NT2/D1 (cell line): ENCODE measurements at regions not wholly inside any gene's neighbourhood (a gene's known extent, or its start where the extent isn't known, plus 50 kb on each side); places are given as distances from the start of the nearest gene placed in this dataset.

ENCODE experiments used
- DNase-seq: peaks from one replicate; pipeline ENCODE4 v3.0.0-alpha.2; 2011; ENCODE audit warnings: low read depth, low spot score
- H3K27me3 ChIP-seq: 2 replicates; pipeline ENCODE4 v1.6.0; 2011; ENCODE audit warnings: mild to moderate bottlenecking; ENCODE audit not compliant: insufficient read length, insufficient read depth
- H3K36me3 ChIP-seq: 2 replicates; pipeline ENCODE4 v1.6.1; 2011; ENCODE audit warnings: mild to moderate bottlenecking, low read length, mixed read lengths; ENCODE audit not compliant: insufficient read depth, insufficient read length
- H3K4me1 ChIP-seq: 2 replicates; pipeline ENCODE4 v1.5.1; 2011; ENCODE audit not compliant: insufficient read depth, insufficient read length
- H3K4me3 ChIP-seq: 2 replicates; pipeline ENCODE4 v1.5.1; 2011; ENCODE audit warnings: low read depth; ENCODE audit not compliant: insufficient read length
- H3K9ac ChIP-seq: 2 replicates; pipeline ENCODE4 v1.6.0; 2011; ENCODE audit warnings: low read depth; ENCODE audit not compliant: insufficient read length
- H3K9me3 ChIP-seq: 2 replicates; pipeline ENCODE4 v1.5.1; 2011; ENCODE audit warnings: mild to moderate bottlenecking, low read length; ENCODE audit not compliant: insufficient read depth
- SUZ12 ChIP-seq: IDR thresholded peaks from 2 replicates; pipeline ENCODE4 v1.6.1; 2011; ENCODE audit not compliant: insufficient read length, insufficient read depth; ENCODE audit errors: extremely low read depth
- YY1 ChIP-seq: IDR thresholded peaks from 2 replicates; pipeline ENCODE4 v1.6.1; 2011; ENCODE audit not compliant: insufficient read length, insufficient read depth
- ZNF274 ChIP-seq: IDR thresholded peaks from 2 replicates; pipeline ENCODE4 v1.6.1; 2011; ENCODE audit warnings: mild to moderate bottlenecking, low read depth, low read length

GRCh38 chr10:128859738-128860386 lies 607.2 kb upstream of the MGMT start:
- Histone ChIP-seq H3K36me3 (no peaks in the 10 kb centered on the region), H3K9ac (no peak overlapping the region), H3K4me1 (peaks cover 2% of the 10 kb centered on the region), H3K4me3 (no peak overlapping the region), H3K27me3 (no peaks in the 10 kb centered on the region), H3K9me3 (no peaks in the 10 kb centered on the region; the same call in 1 of the 2 replicates)
- DNase-seq = peak; percentile 13
- no peak for TF ChIP-seq ZNF274
- TF ChIP-seq SUZ12 = no peak
- no peak for TF ChIP-seq YY1

GRCh38 chr10:128860574-128860973 lies 606.5 kb upstream of the MGMT start:
- Histone ChIP-seq H3K9me3 (no peaks in the 10 kb centered on the region; the same call in 1 of the 2 replicates), H3K4me1 (peaks cover 2% of the 10 kb centered on the region), H3K9ac (no peak overlapping the region), H3K36me3 (no peaks in the 10 kb centered on the region), H3K4me3 (no peak overlapping the region), H3K27me3 (no peaks in the 10 kb centered on the region)
- TF ChIP-seq SUZ12 = no peak
- TF ChIP-seq YY1 = no peak
- TF ChIP-seq ZNF274 = no peak
- no peak for DNase-seq

GRCh38 chr10:128861018-128861901 lies 605.8 kb upstream of the MGMT start:
- no peaks in the 10 kb centered on the region for H3K9me3 ChIP-seq
- H3K4me1 ChIP-seq = peaks cover 2% of the 10 kb centered on the region
- H3K4me3 ChIP-seq = no peak overlapping the region
- DNase-seq = no peak
- no peaks in the 10 kb centered on the region for H3K27me3 ChIP-seq
- no peaks in the 10 kb centered on the region for H3K36me3 ChIP-seq
- H3K9ac ChIP-seq = no peak overlapping the region
- TF ChIP-seq ZNF274 = no peak
- TF ChIP-seq SUZ12 = no peak
- TF ChIP-seq YY1 = no peak

- no peak overlapping the region for H3K4me3 ChIP-seq
- no peaks in the 10 kb centered on the region for H3K36me3 ChIP-seq
- no peak for TF ChIP-seq ZNF274
- TF ChIP-seq SUZ12 = no peak
- TF ChIP-seq YY1 = no peak
- H3K27me3 ChIP-seq = no peaks in the 10 kb centered on the region
- peaks cover 2% of the 10 kb centered on the region for H3K4me1 ChIP-seq
- H3K9me3 ChIP-seq = no peaks in the 10 kb centered on the region
- no peak for DNase-seq
- H3K9ac ChIP-seq = no peak overlapping the region
These were observed 603.6 kb upstream of the MGMT start for GRCh38 chr10:128863411-128863810.

GRCh38 chr10:128863823-128864405 lies 603.1 kb upstream of the MGMT start:
- Histone ChIP-seq H3K27me3 (no peaks in the 10 kb centered on the region), H3K4me3 (no peak overlapping the region), H3K9ac (no peak overlapping the region), H3K36me3 (no peaks in the 10 kb centered on the region), H3K9me3 (no peaks in the 10 kb centered on the region), H3K4me1 (peaks cover 2% of the 10 kb centered on the region)
- TF ChIP-seq YY1 = no peak
- TF ChIP-seq ZNF274 = no peak
- no peak for TF ChIP-seq SUZ12
- no peak for DNase-seq

DNA sequence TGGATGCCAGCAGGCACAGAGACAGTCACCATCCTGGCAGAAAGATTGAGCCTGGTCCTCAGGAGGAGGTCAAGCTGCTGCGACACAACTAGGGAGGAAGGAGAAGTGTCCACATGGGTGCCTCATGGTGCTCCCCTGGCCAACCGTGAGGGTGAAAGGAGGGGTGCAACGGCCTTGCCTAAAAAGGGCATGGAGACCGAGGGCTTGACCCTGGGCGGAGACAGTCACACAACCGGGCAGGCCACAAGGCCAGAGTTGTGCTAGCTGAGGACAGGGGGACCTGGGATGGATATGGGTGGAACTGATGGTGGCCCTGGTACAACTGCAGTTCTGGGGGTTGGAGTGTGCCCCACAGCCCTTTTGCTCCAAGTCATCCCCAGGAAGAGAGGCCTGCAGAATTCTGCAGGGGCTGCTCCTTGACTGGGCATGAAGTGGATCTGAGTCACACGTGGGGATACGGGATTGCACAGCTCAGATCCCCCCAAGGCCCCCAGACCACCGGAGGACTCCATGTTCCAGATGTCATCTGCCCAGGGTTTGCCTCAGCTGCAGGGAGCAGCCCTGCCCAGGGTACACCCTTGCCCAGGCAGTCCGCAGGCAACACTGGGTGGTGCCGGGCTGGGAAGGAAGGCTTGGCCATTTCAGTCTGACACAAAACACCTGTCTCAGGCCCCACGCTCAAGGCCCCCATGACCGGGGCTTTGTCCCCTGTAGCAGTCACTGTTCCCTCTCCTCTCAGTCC lies 602.3 kb upstream of the MGMT start:
- Histone ChIP-seq H3K9ac (no peak overlapping the region), H3K27me3 (no peaks in the 10 kb centered on the region), H3K9me3 (no peaks in the 10 kb centered on the region), H3K4me3 (no peak overlapping the region), H3K36me3 (no peaks in the 10 kb centered on the region), H3K4me1 (peaks cover 2% of the 10 kb centered on the region)
- DNase-seq = no peak
- TF ChIP-seq YY1 (no peak), SUZ12 (no peak), ZNF274 (no peak)
